HepG2 (cell line): ENCODE measurements at regions not wholly inside any gene's neighbourhood (a gene's known extent, or its start where the extent isn't known, plus 50 kb on each side); places are given as distances from the start of the nearest gene placed in this dataset.

ENCODE experiments used
- ATAC-seq: fragments of 200-7000 bp; cut with Tn5 transposase; 3 replicates; pipeline ENCODE4 v1.9.1; 2020; ENCODE audit warnings: mild to moderate bottlenecking, moderate library complexity
- BruUV-seq: library from RNA; stranded (reverse); fragments of 400-500 nt; replicated peaks from 2 replicates; lab custom pipeline; 2021; lab: Mats Ljungman, UMichigan
- CTCF ChIA-PET: fragments of 300-600 bp; formaldehyde crosslinking; extraction: SDS; loops from one replicate; lab custom pipeline; 2021; ENCODE audit warnings: low total read pairs, inconsistent platforms, low intra/inter-chr PET ratio; lab: Yijun Ruan, JAX
- POLR2A ChIA-PET: fragments of 350-600 bp; sonication (Branson Sonifier 250); formaldehyde crosslinking; loops from one replicate; lab custom pipeline; 2020; ENCODE audit warnings: antibody characterized with exemption, inconsistent platforms; lab: Yijun Ruan, JAX
- DNase-seq: peaks from one replicate; pipeline ENCODE4 v3.0.0-alpha.2; 2015; ENCODE audit warnings: low spot score
- FAIRE-seq: peaks from 3 replicates; lab custom pipeline; 2011; peaks lifted over from hg19 to GRCh38; lab: Jason Lieb, UNC
- H2AFZ ChIP-seq: one replicate; pipeline ENCODE4 v1.6.1; 2011; ENCODE audit warnings: low read length, inconsistent platforms
- H3K27ac ChIP-seq: fragments of 300-600 bp; 3 replicates; pipeline ENCODE4 v1.8.0; 2011; ENCODE audit warnings: mixed run types, mild to moderate bottlenecking, mixed read lengths, low read length, inconsistent platforms; ENCODE audit not compliant: insufficient read depth; ENCODE audit errors: extremely low read length
- H3K27me3 ChIP-seq, 2 experiments: fragments of 200-600 bp in 1 of 2; 2 replicates in 1 of 2; 3 replicates in 1 of 2; pipeline versions ENCODE4 v1.6.0 to v1.8.0; 2011; ENCODE audit warnings: low read length in 2 of 2, mild to moderate bottlenecking in 2 of 2, moderate library complexity in 2 of 2, inconsistent platforms in 1 of 2; ENCODE audit not compliant: insufficient read depth in 2 of 2, control insufficient read depth in 1 of 2
- H3K36me3 ChIP-seq, 2 experiments: fragments of 200-600 bp in 1 of 2; replicated peaks in 1 of 2; 2 replicates in 1 of 2; 3 replicates in 1 of 2; pipeline versions ENCODE4 v1.5.1 to v1.8.0; 2011; ENCODE audit warnings: low read length in 2 of 2, inconsistent platforms in 1 of 2; ENCODE audit not compliant: insufficient read depth in 2 of 2, control insufficient read depth in 1 of 2
- H3K4me1 ChIP-seq: 2 replicates; pipeline ENCODE4 v1.5.1; 2012; ENCODE audit warnings: low read length, inconsistent platforms; ENCODE audit not compliant: insufficient read depth
- H3K4me2 ChIP-seq: 2 replicates; pipeline ENCODE4 v1.6.0; 2011; ENCODE audit warnings: low read depth, low read length, inconsistent platforms
- H3K4me3 ChIP-seq, 3 experiments: fragments of 200-600 bp in 1 of 3; sonication (generic), shearing (Covaris generic) in 1 of 3; replicated peaks in 1 of 3; 2 replicates each; pipeline ENCODE4 v1.5.1; 2011 to 2016; ENCODE audit warnings: low read length in 3 of 3, inconsistent platforms in 2 of 3, low read depth in 2 of 3, mild to moderate bottlenecking in 2 of 3, control low read depth in 1 of 3, mixed read lengths in 1 of 3; ENCODE audit not compliant: insufficient read depth in 1 of 3
- H3K79me2 ChIP-seq: one replicate; pipeline ENCODE4 v1.6.1; 2011; ENCODE audit warnings: low read length, inconsistent platforms; ENCODE audit not compliant: insufficient read depth
- H3K9ac ChIP-seq: 2 replicates; pipeline ENCODE4 v1.6.0; 2011; ENCODE audit warnings: mild to moderate bottlenecking, low read depth, low read length, inconsistent platforms; ENCODE audit not compliant: insufficient read depth
- H3K9me3 ChIP-seq: 2 replicates; pipeline ENCODE4 v1.5.1; 2012; ENCODE audit warnings: mild to moderate bottlenecking, low read length
- H4K20me1 ChIP-seq: 2 replicates; pipeline ENCODE4 v1.6.0; 2011; ENCODE audit warnings: inconsistent platforms, mild to moderate bottlenecking, low read length, moderate library complexity; ENCODE audit not compliant: insufficient read depth
- ATAD3A ChIP-seq: sonication (generic); formaldehyde crosslinking; IDR thresholded peaks from 2 replicates; pipeline ENCODE4 v1.4.0; 2020; ENCODE audit warnings: missing genetic modification reagents
- EZH2 ChIP-seq: conservative IDR thresholded peaks from 2 replicates; pipeline ENCODE4 v1.6.1; 2012; ENCODE audit warnings: mild to moderate bottlenecking, low read depth, low read length, moderate library complexity
- FOXP4 ChIP-seq: sonication (generic); formaldehyde crosslinking; IDR thresholded peaks from 2 replicates; pipeline ENCODE4 v1.4.0; 2020; ENCODE audit warnings: missing genetic modification reagents
- IRX3 ChIP-seq: sonication (generic); formaldehyde crosslinking; IDR thresholded peaks from 2 replicates; pipeline ENCODE4 v1.8.1; 2023; ENCODE audit warnings: mild to moderate bottlenecking, low read depth, missing genetic modification reagents, borderline replicate concordance
- KDM5B ChIP-seq: sonication (generic); formaldehyde crosslinking; IDR thresholded peaks from 2 replicates; pipeline ENCODE4 v1.4.0; 2020; ENCODE audit warnings: missing genetic modification reagents, mild to moderate bottlenecking, borderline replicate concordance
- REXO4 ChIP-seq: sonication (generic); formaldehyde crosslinking; IDR thresholded peaks from 2 replicates; pipeline ENCODE4 v1.8.0; 2022; ENCODE audit warnings: missing genetic modification reagents, mild to moderate bottlenecking, borderline replicate concordance
- ZBTB14 ChIP-seq: sonication (generic); formaldehyde crosslinking; IDR thresholded peaks from 2 replicates; pipeline ENCODE4 v1.4.0; 2020; ENCODE audit warnings: missing genetic modification reagents
- ZBTB43 ChIP-seq: sonication (generic); formaldehyde crosslinking; conservative IDR thresholded peaks from 2 replicates; pipeline ENCODE4 v1.4.0; 2020; ENCODE audit warnings: missing genetic modification reagents
- ZNF567 ChIP-seq: sonication (generic); formaldehyde crosslinking; IDR thresholded peaks from 2 replicates; pipeline ENCODE4 v1.8.1; 2023; ENCODE audit warnings: mild to moderate bottlenecking, missing genetic modification reagents, borderline replicate concordance
- WGBS: methylation state at CpG from one replicate; pipeline ENCODE4 v1.1.6; 2017; ENCODE audit warnings: low lambda C conversion rate; 5-methylcytosine and 5-hydroxymethylcytosine counted together
- in situ Hi-C: cut with HindIII; loops from 2 replicates; pipeline ENCODE4 v1.10.0; 2017; ENCODE audit warnings: low pct_unique_long_range_greater_than_20kb; ENCODE audit not compliant: extremely low pct_ligation_motif_present
- intact Hi-C: fragments of 100-400 bp; cut with micrococcal nuclease; formaldehyde crosslinking; loops from one replicate; pipeline ENCODE4 v1.10.0; 2022; ENCODE audit not compliant: unreplicated experiment

- TF ChIP-seq ZBTB14 (CRISPR knock-in tag), result no peak
- TF ChIP-seq ATAD3A (CRISPR knock-in tag), result no peak
- no peak for TF ChIP-seq ZBTB43 (CRISPR knock-in tag)
- no peak for TF ChIP-seq REXO4 (CRISPR knock-in tag)
- TF ChIP-seq FOXP4 (CRISPR knock-in tag), result no peak
- no peak for TF ChIP-seq KDM5B (CRISPR knock-in tag)
These were observed 99.9 kb upstream of the TMC3 start (continued) for GRCh38 chr15:81473946-81474345.

- POLR2A ChIA-PET, result no interaction called here
- no peaks in the 10 kb centered on the region for H3K9me3 ChIP-seq
- intact Hi-C loops (no loop called here), in situ Hi-C loops (no loop called here)
- CTCF ChIA-PET, result no interaction called here
- H2AFZ ChIP-seq, result no peak overlapping the region
- no peaks in the 10 kb centered on the region for H3K36me3 ChIP-seq
- H3K4me2 ChIP-seq, result no peak overlapping the region
- H3K4me1 ChIP-seq, result no peaks in the 10 kb centered on the region
- WGBS, result 1% methylated on average over 4 of the region's 4 CpGs
- H4K20me1 ChIP-seq, result no peaks in the 10 kb centered on the region
- no peaks in the 10 kb centered on the region for H3K27me3 ChIP-seq
- TF ChIP-seq EZH2 (no peak), IRX3 (CRISPR knock-in tag) (no peak), ZNF567 (CRISPR knock-in tag) (no peak)
- no peak overlapping the region for H3K9ac ChIP-seq
- no TSS peak for BruUV-seq
- no peak overlapping the region for H3K27ac ChIP-seq
- ATAC-seq (no peak), FAIRE-seq (no peak), DNase-seq (no peak)
- H3K4me3 ChIP-seq, result no peak overlapping the region
- no peaks in the 10 kb centered on the region for H3K79me2 ChIP-seq
These were observed 99.2 kb upstream of the TMC3 start for GRCh38 chr15:81473177-81473576.
